ENCODE measurements at regions not wholly inside any gene's neighbourhood (a gene's known extent, or its start where the extent isn't known, plus 50 kb on each side); places are given as distances from the start of the nearest gene placed in this dataset.
A peak's percentile ranks its signal among the peaks of the same experiment; 100 is the strongest.

- H3K27ac ChIP-seq (ENCODE audit: low read depth, low read length): no peak overlapping the region
- H3K4me1 ChIP-seq (ENCODE audit: control insufficient read depth in 3 of 3, insufficient read depth in 3 of 3, low read length in 3 of 3): peaks cover 0 to 20% (median 9%) of the 10 kb centered on the region in 3 donors
- H3K4me3 ChIP-seq (ENCODE audit: low read length in 3 of 3): no peak overlapping the region
- H3K36me3 ChIP-seq (ENCODE audit: control insufficient read depth in 3 of 3, insufficient read depth in 3 of 3, low read length in 3 of 3): no peaks in the 10 kb centered on the region
- no peak overlapping the region for H3K9ac ChIP-seq (ENCODE audit: low read depth in 1 of 3, low read length in 3 of 3)
- no peaks in the 10 kb centered on the region for H3K27me3 ChIP-seq (ENCODE audit: control insufficient read depth in 3 of 3, insufficient read depth in 3 of 3, low read length in 3 of 3)
- no peaks in the 10 kb centered on the region for H3K9me3 ChIP-seq (ENCODE audit: control insufficient read depth in 3 of 3, low read length in 3 of 3)
Observed at GRCh38 chr7:106488465-106488864, 172.5 kb downstream of the CCDC71L start.

GRCh38 chr7:106487892-106488291, 173.1 kb downstream of the CCDC71L start:
- no peak overlapping the region for H3K4me3 ChIP-seq (ENCODE audit: low read length in 3 of 3)
- no peaks in the 10 kb centered on the region for H3K27me3 ChIP-seq (ENCODE audit: control insufficient read depth in 3 of 3, insufficient read depth in 3 of 3, low read length in 3 of 3)
- H3K36me3 ChIP-seq (ENCODE audit: control insufficient read depth in 3 of 3, insufficient read depth in 3 of 3, low read length in 3 of 3): no peaks in the 10 kb centered on the region
- no peak overlapping the region for H3K9ac ChIP-seq (ENCODE audit: low read depth in 1 of 3, low read length in 3 of 3)
- H3K27ac ChIP-seq (ENCODE audit: low read depth, low read length): no peak overlapping the region
- H3K4me1 ChIP-seq (ENCODE audit: control insufficient read depth in 3 of 3, insufficient read depth in 3 of 3, low read length in 3 of 3): peaks cover 0 to 20% (median 9%) of the 10 kb centered on the region in 3 donors
- H3K9me3 ChIP-seq (ENCODE audit: control insufficient read depth in 3 of 3, low read length in 3 of 3): no peaks in the 10 kb centered on the region

DNA sequence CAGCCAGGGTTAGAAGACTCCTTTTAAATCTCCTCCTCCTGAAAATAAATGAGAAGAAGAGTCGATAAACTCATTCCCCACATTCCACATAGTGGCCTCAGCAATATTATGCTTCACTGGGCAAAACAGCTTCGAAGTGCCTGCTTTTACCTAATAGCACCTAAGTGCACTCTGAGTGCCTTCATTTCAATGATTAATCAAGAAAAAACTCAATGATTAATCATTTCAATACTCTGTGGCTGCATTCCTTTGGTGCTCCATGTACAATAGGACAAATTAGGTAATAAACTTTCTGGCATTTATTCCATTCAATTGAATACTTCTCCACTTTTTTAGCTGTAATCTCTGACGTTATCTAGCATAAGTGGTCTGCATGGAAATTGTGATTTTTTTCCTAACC, 174.6 kb downstream of the CCDC71L start:
- peak overlapping the region; percentile 69 for H3K27ac ChIP-seq (ENCODE audit: low read depth, low read length)
- H3K36me3 ChIP-seq (ENCODE audit: control insufficient read depth in 3 of 3, insufficient read depth in 3 of 3, low read length in 3 of 3): no peaks in the 10 kb centered on the region
- no peaks in the 10 kb centered on the region for H3K9me3 ChIP-seq (ENCODE audit: control insufficient read depth in 3 of 3, low read length in 3 of 3)
- H3K4me1 ChIP-seq (ENCODE audit: control insufficient read depth in 3 of 3, insufficient read depth in 3 of 3, low read length in 3 of 3): peaks cover 0 to 20% (median 9%) of the 10 kb centered on the region in 3 donors
- no peaks in the 10 kb centered on the region for H3K27me3 ChIP-seq (ENCODE audit: control insufficient read depth in 3 of 3, insufficient read depth in 3 of 3, low read length in 3 of 3)
- no peak overlapping the region for H3K4me3 ChIP-seq (ENCODE audit: low read length in 3 of 3)
- H3K9ac ChIP-seq (ENCODE audit: low read depth in 1 of 3, low read length in 3 of 3): no peak overlapping the region

- peak overlapping the region; percentile 69 for H3K27ac ChIP-seq (ENCODE audit: low read depth, low read length)
- H3K27me3 ChIP-seq (ENCODE audit: control insufficient read depth in 3 of 3, insufficient read depth in 3 of 3, low read length in 3 of 3): no peaks in the 10 kb centered on the region
- H3K4me1 ChIP-seq (ENCODE audit: control insufficient read depth in 3 of 3, insufficient read depth in 3 of 3, low read length in 3 of 3): peaks cover 0 to 20% (median 9%) of the 10 kb centered on the region in 3 donors
- no peak overlapping the region for H3K9ac ChIP-seq (ENCODE audit: low read depth in 1 of 3, low read length in 3 of 3)
- H3K9me3 ChIP-seq (ENCODE audit: control insufficient read depth in 3 of 3, low read length in 3 of 3): no peaks in the 10 kb centered on the region
- H3K4me3 ChIP-seq (ENCODE audit: low read length in 3 of 3): no peak overlapping the region
- no peaks in the 10 kb centered on the region for H3K36me3 ChIP-seq (ENCODE audit: control insufficient read depth in 3 of 3, insufficient read depth in 3 of 3, low read length in 3 of 3)
Observed at GRCh38 chr7:106485919-106486318, 175.0 kb downstream of the CCDC71L start.

- Histone ChIP-seq H3K4me3 (ENCODE audit: low read length in 3 of 3) (no peak overlapping the region), H3K9ac (ENCODE audit: low read depth in 1 of 3, low read length in 3 of 3) (no peak overlapping the region), H3K9me3 (ENCODE audit: control insufficient read depth in 3 of 3, low read length in 3 of 3) (no peaks in the 10 kb centered on the region), H3K4me1 (ENCODE audit: control insufficient read depth in 3 of 3, insufficient read depth in 3 of 3, low read length in 3 of 3) (peaks cover 0 to 20% (median 9%) of the 10 kb centered on the region in 3 donors), H3K36me3 (ENCODE audit: control insufficient read depth in 3 of 3, insufficient read depth in 3 of 3, low read length in 3 of 3) (no peaks in the 10 kb centered on the region), H3K27me3 (ENCODE audit: control insufficient read depth in 3 of 3, insufficient read depth in 3 of 3, low read length in 3 of 3) (no peaks in the 10 kb centered on the region), H3K27ac (ENCODE audit: low read depth, low read length) (peak overlapping the region; percentile 69)
Observed at GRCh38 chr7:106485031-106485551, 175.9 kb downstream of the CCDC71L start.

DNA sequence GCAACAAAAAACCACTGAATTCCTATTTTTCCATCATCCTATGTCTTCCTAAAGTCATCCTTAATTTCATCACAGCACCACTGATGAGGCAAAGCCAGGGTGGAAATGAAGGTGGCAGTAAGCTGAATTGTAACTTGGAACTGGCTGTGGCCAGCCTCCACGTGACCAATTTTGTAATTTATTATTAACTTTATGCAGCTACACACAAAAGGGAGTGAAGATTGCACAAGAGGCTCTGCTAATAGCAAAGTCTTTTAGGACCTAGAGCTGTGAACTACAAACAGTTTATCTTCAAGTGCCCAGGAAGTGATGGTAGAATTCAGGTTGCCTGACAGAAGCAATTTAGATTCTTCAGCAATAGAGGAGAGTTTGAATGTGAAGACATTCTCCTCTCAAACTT, 176.4 kb downstream of the CCDC71L start:
- no peaks in the 10 kb centered on the region for H3K9me3 ChIP-seq (ENCODE audit: control insufficient read depth in 3 of 3, low read length in 3 of 3)
- no peak overlapping the region for H3K4me3 ChIP-seq (ENCODE audit: low read length in 3 of 3)
- H3K4me1 ChIP-seq (ENCODE audit: control insufficient read depth in 3 of 3, insufficient read depth in 3 of 3, low read length in 3 of 3): peaks cover 0 to 20% (median 9%) of the 10 kb centered on the region in 3 donors
- no peak overlapping the region for H3K9ac ChIP-seq (ENCODE audit: low read depth in 1 of 3, low read length in 3 of 3)
- no peaks in the 10 kb centered on the region for H3K36me3 ChIP-seq (ENCODE audit: control insufficient read depth in 3 of 3, insufficient read depth in 3 of 3, low read length in 3 of 3)
- no peaks in the 10 kb centered on the region for H3K27me3 ChIP-seq (ENCODE audit: control insufficient read depth in 3 of 3, insufficient read depth in 3 of 3, low read length in 3 of 3)
- peak overlapping the region; percentile 69 for H3K27ac ChIP-seq (ENCODE audit: low read depth, low read length)

DNA sequence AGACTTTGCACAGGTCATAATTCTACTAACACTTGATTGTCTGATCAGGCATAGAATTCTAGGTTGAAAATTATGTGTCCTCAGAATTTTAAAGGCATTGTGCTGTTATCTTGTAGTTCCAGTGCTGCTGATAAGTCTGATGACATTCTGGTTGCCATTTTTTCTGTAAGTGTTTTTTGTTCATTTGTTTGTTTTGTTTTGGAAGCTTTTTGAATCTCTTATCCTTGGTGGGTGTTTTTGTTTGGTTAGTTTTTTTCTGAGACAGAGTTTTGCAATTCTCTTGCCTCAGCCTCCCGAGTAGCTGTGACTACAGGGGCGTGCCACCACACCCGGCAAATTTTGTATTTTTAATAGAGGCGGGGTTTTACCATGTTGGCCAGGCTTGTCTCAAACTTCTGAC, 178.9 kb downstream of the CCDC71L start:
- H3K4me1 ChIP-seq (ENCODE audit: control insufficient read depth in 3 of 3, insufficient read depth in 3 of 3, low read length in 3 of 3): peaks cover 0 to 20% (median 9%) of the 10 kb centered on the region in 3 donors
- H3K36me3 ChIP-seq (ENCODE audit: control insufficient read depth in 3 of 3, insufficient read depth in 3 of 3, low read length in 3 of 3): no peaks in the 10 kb centered on the region
- no peak overlapping the region for H3K4me3 ChIP-seq (ENCODE audit: low read length in 3 of 3)
- H3K9me3 ChIP-seq (ENCODE audit: control insufficient read depth in 3 of 3, low read length in 3 of 3): no peaks in the 10 kb centered on the region
- H3K9ac ChIP-seq (ENCODE audit: low read depth in 1 of 3, low read length in 3 of 3): no peak overlapping the region
- no peak overlapping the region for H3K27ac ChIP-seq (ENCODE audit: low read depth, low read length)
- no peaks in the 10 kb centered on the region for H3K27me3 ChIP-seq (ENCODE audit: control insufficient read depth in 3 of 3, insufficient read depth in 3 of 3, low read length in 3 of 3)

DNA sequence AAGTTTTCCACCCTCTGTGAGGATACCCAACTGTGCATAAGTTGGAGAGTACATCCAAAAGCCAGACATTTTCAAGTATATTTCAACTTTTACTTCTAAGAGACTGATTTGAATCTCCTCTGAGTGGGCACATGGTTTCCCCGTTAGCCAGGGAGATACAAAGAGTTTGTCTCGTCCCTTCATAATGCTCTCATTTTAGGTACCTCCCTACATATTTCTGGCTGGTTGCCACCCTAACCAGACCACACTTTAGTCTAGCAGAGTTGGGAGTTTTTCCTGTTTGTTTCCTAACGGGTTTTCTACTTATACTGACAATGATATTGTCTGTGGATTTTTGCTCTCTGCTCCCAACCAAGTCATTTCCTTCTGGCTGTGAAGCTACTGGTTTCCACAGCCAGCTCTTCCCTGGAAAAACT, 180.3 kb downstream of the CCDC71L start:
- Histone ChIP-seq H3K4me1 (ENCODE audit: control insufficient read depth in 3 of 3, insufficient read depth in 3 of 3, low read length in 3 of 3) (peaks cover 0 to 17% (median 6%) of the 10 kb centered on the region in 3 donors), H3K9ac (ENCODE audit: low read depth in 1 of 3, low read length in 3 of 3) (no peak overlapping the region), H3K27ac (ENCODE audit: low read depth, low read length) (no peak overlapping the region), H3K36me3 (ENCODE audit: control insufficient read depth in 3 of 3, insufficient read depth in 3 of 3, low read length in 3 of 3) (no peaks in the 10 kb centered on the region), H3K27me3 (ENCODE audit: control insufficient read depth in 3 of 3, insufficient read depth in 3 of 3, low read length in 3 of 3) (no peaks in the 10 kb centered on the region), H3K4me3 (ENCODE audit: low read length in 3 of 3) (no peak overlapping the region), H3K9me3 (ENCODE audit: control insufficient read depth in 3 of 3, low read length in 3 of 3) (no peaks in the 10 kb centered on the region)

DNA sequence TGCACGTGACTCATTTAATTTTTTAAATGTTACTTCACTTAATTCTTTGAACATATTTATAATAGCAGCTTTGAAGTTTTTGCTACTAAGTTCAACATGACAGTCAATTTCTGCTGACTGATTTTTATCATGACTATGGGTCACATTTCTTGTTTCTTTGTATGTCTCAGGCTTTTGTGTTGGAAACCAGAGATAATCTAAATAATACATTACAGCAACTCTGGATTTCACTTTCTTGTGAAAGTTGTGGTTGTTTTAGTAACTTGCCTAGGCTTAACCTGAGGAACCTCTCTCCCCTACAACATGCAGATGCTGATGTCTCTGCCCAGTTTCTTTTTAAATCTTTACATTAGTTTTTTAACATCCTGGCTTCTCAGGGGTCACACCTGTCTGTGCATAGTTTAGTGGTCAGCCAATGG, 180.8 kb downstream of the CCDC71L start:
- H3K27me3 ChIP-seq (ENCODE audit: control insufficient read depth in 3 of 3, insufficient read depth in 3 of 3, low read length in 3 of 3): no peaks in the 10 kb centered on the region
- H3K4me1 ChIP-seq (ENCODE audit: control insufficient read depth in 3 of 3, insufficient read depth in 3 of 3, low read length in 3 of 3): peaks cover 0 to 13% (median 3%) of the 10 kb centered on the region in 3 donors
- no peak overlapping the region for H3K9ac ChIP-seq (ENCODE audit: low read depth in 1 of 3, low read length in 3 of 3)
- H3K9me3 ChIP-seq (ENCODE audit: control insufficient read depth in 3 of 3, low read length in 3 of 3): no peaks in the 10 kb centered on the region
- no peak overlapping the region for H3K27ac ChIP-seq (ENCODE audit: low read depth, low read length)
- H3K4me3 ChIP-seq (ENCODE audit: low read length in 3 of 3): no peak overlapping the region
- H3K36me3 ChIP-seq (ENCODE audit: control insufficient read depth in 3 of 3, insufficient read depth in 3 of 3, low read length in 3 of 3): no peaks in the 10 kb centered on the region

GRCh38 chr7:106476751-106477150, 184.2 kb downstream of the CCDC71L start:
- Histone ChIP-seq H3K36me3 (ENCODE audit: control insufficient read depth in 3 of 3, insufficient read depth in 3 of 3, low read length in 3 of 3) (no peaks in the 10 kb centered on the region), H3K9me3 (ENCODE audit: control insufficient read depth in 3 of 3, low read length in 3 of 3) (no peaks in the 10 kb centered on the region), H3K9ac (ENCODE audit: low read depth in 1 of 3, low read length in 3 of 3) (no peak overlapping the region), H3K27me3 (ENCODE audit: control insufficient read depth in 3 of 3, insufficient read depth in 3 of 3, low read length in 3 of 3) (no peaks in the 10 kb centered on the region), H3K4me1 (ENCODE audit: control insufficient read depth in 3 of 3, insufficient read depth in 3 of 3, low read length in 3 of 3) (no peaks in the 10 kb centered on the region), H3K4me3 (ENCODE audit: low read length in 3 of 3) (no peak overlapping the region), H3K27ac (ENCODE audit: low read depth, low read length) (no peak overlapping the region)
